EL (cell line): ENCODE measurements at regions not wholly inside any gene's neighbourhood (a gene's known extent, or its start where the extent isn't known, plus 50 kb on each side); places are given as distances from the start of the nearest gene placed in this dataset.

ENCODE experiments used
- DNase-seq: peaks from one replicate; pipeline ENCODE4 v3.0.0-alpha.2; 2016

DNA sequence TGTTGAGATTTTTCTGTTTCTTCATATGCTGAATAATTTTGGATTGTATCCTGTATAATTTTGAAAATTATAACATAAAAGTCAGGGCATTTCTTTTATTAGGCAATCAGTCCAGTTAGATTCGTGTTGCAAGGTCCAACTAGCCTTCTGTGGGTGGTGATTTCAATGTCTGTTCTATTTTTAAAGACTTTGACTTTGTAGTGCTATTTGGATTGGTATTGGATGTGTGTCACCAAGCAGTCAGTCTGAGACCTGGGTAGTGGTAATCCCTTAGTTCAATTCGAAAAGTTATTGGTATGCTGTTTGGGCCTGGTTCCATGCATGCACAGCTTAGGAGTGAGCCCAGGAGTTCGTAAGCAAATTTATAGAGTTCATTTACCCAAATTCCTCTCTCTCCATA lies 82.2 kb downstream of the EPDR1 start:
- DNase-seq: no peak

DNA sequence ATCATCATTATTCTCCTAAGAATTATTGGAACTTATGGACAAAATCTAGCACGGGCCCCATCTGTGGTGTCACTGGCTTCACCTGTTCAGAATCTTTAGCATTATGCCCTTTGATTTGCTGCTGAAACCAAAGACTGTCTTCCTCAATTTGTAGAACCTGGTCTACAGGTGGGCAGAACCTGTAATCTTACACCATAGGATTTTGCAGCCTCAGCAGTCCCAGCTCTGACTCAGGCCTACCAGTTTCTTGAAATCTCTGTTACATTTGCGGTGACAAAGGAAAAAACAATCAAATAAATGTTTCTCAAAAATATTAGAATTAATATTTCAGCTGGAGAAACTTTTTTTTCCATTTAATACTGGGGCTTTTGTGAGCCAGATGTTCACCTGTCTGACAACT lies 86.1 kb downstream of the EPDR1 start:
- DNase-seq: no peak

DNA sequence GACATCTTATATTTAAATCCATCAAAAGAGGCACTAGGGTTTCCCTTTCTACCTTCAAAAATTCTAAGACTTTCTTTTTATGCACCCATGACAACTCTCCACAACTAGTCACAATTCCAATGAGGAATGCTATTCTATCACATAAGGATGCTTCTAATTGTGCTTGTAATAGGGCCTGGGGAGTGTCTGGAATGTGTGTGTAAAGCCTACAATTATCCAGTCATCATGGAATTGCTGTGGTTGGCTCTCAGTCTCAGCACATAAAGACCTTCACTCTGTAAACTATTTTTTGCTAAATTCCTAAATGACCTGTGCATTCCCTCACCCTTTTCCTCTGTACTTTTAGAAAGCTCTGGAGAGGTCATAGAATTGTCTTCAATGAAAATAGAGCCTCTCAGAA lies 86.7 kb downstream of the EPDR1 start:
- no peak for DNase-seq

GRCh38 chr7:38013246-38013645 lies 92.8 kb downstream of the EPDR1 start:
- no peak for DNase-seq

DNA sequence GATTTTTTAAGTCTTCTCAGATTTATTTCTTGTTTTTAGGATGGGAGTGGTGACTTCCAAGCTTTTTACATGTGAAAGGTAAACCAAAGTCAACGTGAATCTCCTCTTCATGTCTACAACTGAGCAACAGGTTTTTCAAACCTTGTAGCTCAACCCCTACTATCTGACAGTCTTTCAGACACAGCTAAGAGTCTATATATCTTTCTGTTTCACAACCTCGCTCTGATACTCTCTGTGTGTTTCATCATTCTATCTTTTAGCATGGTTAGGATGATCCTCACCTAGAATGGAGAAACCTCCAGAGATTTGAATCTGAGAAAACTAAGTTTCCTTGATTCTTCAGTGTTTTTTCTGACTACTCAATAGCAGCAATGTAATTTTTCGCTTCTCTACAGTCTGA lies 96.1 kb downstream of the EPDR1 start:
- no peak for DNase-seq

GRCh38 chr7:38017320-38017719 lies 96.9 kb downstream of the EPDR1 start:
- DNase-seq: no peak

GRCh38 chr7:38020121-38020785 lies 99.8 kb downstream of the EPDR1 start:
- no peak for DNase-seq

- no peak for DNase-seq
Measured at GRCh38 chr7:38021892-38022291, 101.5 kb downstream of the EPDR1 start.

- DNase-seq: no peak
Measured at GRCh38 chr7:38025815-38026214, 105.4 kb downstream of the EPDR1 start.

GRCh38 chr7:38027884-38028455 lies 107.5 kb downstream of the EPDR1 start:
- no peak for DNase-seq

DNA sequence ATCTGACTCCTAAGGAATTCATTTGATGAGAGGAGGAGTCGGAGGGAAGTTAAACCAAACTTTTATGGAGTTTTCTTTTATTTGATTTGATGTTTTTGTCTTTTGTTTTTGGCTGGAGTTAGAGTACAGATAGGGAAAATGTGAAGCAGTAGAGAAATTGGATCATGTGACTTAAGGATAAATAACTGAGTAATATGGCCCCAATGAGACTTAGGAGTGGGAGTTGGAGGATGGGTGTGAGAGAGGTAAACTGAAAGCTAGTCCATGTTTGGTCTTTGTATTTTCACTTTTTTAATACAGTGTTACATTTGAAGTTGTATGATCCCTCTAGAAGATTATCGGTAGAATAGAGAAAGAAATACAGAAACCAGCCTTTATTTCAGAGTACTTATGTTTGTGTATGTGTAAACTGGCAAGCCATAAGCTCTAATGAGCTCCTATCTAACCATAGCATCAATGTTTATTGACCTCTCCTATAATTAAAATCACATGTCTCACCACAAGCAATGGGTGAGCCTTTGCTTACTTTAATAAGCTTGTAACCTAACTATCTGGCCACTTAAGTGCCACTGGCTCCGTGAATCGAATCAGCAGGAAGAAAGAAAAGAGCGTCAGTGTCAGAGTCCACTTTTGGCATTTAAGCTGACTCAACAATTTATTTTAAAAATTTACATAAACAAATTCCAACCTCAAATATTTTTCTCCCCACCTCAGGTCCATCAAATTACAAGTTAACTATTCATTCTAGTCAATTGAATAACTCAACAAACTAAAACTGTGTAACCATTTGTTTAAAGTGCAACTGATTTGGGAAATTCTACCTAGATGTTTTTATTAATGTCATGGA lies 113.8 kb downstream of the EPDR1 start:
- no peak for DNase-seq

DNA sequence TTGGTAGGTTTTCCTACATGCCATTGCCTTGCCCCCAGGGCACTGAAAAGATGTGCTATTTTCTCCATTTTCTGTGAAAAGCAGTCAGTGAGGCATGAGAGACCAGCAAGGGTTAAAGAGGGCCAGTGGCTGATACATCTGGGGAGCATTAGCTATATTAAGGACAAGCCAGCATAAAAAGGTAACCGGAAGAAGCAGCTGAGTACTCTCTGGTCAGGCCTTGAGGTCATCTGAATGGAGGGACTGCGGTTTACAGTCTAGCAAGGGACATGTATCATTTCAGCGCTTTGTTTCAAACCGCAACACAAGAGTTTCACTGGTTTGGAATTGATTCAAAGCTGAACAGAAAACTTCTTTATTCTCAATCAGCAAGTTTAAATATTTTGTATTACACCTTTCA lies 120.4 kb downstream of the EPDR1 start:
- DNase-seq: no peak

DNA sequence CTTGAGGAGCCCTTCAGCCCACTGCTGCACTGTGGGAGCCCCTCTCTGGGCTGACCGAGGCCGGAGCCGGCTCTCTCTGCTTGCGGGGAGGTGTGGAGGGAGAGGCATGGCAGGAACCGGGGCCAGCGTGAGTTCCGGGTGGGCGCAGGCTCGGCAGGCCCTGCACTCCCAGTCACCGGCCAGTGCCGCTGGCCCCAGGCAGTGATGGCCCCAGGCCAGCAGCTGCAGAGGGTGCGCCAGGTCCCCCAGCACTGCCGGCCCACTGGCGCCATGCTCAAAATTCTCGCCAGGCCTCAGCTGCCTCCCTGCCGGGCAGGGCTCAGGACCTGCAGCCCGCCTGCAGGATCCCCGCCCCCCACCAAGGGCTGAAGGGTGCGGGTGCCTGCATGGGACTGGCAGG lies 128.4 kb upstream of the STARD3NL start:
- no peak for DNase-seq

GRCh38 chr7:38051311-38051710 lies 126.7 kb upstream of the STARD3NL start:
- DNase-seq: no peak

GRCh38 chr7:38051786-38052185 lies 126.3 kb upstream of the STARD3NL start:
- no peak for DNase-seq

- no peak for DNase-seq
Measured at GRCh38 chr7:38052786-38053185, 125.3 kb upstream of the STARD3NL start.

DNA sequence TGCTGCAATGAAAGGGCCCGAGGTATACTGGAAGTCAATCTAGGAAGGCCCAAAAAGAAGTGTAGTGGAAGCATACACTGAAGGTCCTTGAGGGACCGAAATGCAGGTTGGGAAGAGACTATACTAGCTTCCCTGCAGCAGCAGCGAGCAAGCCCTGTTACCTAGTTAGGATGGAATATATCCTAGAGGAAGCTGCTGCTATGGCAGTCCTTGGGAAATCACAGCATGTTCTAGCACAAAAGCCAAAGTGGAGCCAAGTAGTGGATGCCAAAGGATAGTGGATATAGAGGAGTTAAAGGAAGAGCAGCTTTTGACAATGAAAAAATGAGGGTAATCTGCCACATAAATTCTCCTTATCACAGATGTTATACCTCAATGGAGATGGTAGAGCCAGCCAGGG lies 123.8 kb upstream of the STARD3NL start:
- DNase-seq: no peak

DNA sequence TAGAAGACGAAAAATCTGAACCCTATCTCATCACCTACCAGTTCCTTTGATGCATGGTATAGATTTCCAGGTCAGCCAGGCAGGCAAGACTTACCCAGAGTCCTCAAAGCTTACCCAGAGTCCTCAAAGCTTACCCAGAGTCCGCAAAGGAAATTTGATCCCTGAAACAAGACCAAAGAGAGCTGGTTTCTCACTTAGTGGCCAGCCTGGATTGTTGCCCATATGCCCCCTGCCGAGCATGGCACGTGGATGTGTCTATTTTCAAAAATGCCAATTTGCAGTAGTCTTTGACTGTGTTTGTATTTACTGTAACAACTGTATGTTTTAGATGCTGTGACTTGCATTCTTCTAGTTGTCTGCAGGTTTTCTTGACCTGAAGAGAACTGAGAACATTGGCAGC lies 120.2 kb upstream of the STARD3NL start:
- DNase-seq: no peak

GRCh38 chr7:38060116-38060515 lies 117.9 kb upstream of the STARD3NL start:
- no peak for DNase-seq

DNA sequence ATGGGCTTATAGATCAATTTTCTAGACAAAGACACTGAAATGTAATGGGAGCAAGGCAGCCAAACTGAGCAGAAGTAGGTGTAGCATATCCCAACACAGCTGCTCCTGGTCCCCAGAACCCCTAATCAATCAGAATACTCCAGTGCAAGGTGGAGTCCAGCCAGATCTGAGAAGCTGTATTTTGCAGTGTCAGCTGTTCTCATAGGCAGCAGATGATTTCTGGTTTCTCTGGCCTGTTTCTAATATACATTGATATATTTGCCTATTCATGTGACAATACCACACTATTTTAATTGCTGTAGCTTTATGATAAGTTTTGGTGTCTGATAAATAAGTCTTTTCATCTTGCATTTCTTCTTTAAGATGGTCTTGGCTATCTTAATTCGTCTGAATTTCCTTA lies 117.4 kb upstream of the STARD3NL start:
- no peak for DNase-seq

- DNase-seq: no peak
Measured at GRCh38 chr7:38066391-38066790, 111.7 kb upstream of the STARD3NL start.

DNA sequence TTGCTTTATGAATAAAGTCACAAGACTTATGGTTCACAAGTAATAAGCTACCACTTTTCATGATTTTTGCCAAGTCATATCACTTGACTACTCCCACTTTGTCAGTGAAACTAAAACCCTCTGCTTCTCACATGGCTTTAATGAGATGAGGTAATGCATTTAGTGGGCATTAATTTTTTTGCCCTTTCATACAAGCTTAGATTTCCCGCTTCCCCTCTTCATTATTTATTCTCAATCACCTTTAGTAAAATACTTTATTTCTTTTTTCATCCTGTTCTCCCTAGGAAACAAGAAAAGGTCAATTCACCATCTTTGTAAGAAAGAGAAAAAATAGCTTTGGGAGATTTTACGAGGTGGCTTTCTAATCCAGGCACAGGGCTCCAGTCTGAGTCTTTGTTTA lies 109.6 kb upstream of the STARD3NL start:
- no peak for DNase-seq

DNA sequence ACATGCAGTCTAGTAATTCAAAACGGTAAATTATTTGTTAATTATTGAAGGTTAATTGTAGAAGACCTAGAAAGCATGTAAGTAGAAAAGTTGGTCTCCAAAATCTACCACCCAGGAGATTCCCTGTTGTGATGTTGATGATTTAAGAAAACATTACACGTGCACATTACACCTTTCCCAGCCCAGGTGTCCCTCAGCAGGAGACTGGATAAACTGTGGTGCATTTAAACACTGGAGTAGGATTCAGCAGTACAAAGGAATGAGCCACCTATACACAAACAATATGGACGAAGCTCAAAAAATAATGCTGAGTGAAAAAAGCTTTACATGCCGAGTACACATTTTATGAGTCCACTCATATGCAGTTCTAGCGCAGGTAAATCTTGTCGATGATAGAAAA lies 109.0 kb upstream of the STARD3NL start:
- DNase-seq: no peak

DNA sequence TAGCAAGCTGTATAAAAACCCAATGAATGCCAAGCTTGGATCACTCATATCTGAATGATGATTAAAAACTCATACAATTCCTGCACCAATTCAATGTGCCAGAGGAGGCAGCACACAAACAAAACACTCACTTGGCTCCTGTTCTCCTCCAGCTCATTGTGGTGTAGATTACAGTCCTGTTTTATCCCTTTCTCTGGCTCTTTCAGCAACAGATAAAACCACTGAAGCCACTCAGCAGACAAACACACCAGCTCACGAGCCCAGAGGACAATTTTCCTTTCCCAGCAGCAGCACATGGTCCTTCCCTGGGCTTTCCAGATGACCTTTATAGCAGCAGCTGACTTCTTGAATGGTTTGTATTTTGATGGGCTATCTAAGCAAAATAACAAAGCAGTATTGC lies 107.3 kb upstream of the STARD3NL start:
- DNase-seq: no peak
